Hematopoietic multipotent progenitor cell treated with erythropoietin and hydrocortisone succinate and interleukin-3 and kit ligand, for 17 days (in vitro differentiated cells): ENCODE measurements at regions not wholly inside any gene's neighbourhood (a gene's known extent, or its start where the extent isn't known, plus 50 kb on each side); places are given as distances from the start of the nearest gene placed in this dataset.
"Not testable (repeated sequence)": the region's sequence is repeated elsewhere in the genome, so short reads cannot be mapped to it uniquely, and the experiment has no call there.

Experiments
- DNase-seq: peaks from one replicate; pipeline ENCODE4 v3.0.0-alpha.2; 2015; ENCODE audit warnings: low spot score

DNA sequence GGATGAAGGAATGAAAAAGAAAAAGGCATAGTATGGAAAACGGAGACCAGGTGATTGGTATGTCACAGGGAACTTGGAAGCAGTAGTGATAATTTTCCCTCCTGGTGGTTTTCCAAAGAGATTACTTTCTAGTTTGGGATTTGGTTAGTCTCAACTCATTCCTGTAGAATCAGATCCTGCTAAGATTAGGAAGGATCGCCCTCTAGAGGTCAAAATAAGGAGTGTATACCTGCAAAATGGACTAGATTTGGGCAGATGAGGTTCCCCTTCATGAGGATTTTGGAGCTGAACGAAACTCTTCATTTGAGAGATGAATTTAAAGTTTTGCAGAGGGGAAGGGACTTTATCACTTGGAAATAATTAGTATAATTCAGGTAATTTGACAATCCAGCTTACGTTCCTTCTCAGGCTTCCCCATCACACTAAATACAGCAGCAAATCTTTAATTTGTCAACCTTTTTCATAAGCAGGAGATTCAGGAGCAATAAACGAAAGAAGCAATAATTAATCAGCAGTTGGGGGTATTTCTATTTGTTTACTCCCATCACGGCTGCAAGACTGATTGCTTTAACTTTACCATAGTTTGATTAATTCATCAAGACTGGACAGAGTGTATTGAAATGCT lies 65.2 kb downstream of the CCDC195 start:
- DNase-seq: peak; percentile 71

DNA sequence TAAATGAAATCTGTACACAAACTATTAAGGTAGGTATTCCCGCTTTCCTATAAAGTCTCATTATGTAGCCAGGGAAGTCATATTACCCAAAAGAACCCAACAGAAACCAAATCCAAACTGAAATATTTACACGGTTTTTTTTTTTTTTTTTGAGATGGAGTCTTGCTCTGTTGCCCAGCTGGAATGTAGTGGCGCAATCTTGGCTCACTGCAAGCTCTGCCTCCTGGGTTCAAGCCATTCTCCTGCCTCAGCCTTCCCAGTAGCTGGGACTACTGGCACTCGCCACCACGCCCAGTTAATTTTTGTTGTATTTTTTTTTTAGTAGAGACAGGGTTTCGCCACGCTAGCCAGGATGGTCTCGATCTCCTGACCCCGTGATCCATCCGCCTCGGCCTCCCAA lies 62.5 kb upstream of the CUL3 start:
- DNase-seq: not testable (repeated sequence)

DNA sequence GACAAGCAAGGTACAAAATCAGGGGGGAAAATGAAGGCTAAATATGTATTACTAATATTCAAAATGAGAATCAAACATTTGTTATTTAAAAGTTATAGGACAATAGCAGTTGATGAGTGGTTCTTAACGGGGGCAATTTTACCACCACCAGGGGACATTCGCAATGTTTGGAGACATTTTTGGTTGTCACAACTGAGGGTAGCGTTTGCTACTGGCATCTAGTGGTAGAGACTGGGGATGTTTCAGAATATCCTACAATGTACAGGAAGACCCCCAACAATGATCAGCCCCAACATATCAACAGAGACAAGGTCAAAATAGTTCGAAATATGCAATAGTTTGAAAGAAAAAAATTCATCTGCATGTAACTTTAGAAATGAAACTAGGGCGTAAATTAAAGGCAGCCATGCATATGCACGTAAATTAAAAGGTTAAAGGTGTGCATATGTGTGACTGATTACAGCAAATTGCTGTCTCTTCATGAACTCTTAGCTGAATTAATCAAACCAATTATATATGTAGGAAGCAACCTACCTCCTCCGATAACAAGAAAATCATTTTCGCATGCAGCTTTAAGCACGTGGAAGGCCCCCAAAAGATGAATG lies 61.2 kb upstream of the CUL3 start:
- DNase-seq: no peak

DNA sequence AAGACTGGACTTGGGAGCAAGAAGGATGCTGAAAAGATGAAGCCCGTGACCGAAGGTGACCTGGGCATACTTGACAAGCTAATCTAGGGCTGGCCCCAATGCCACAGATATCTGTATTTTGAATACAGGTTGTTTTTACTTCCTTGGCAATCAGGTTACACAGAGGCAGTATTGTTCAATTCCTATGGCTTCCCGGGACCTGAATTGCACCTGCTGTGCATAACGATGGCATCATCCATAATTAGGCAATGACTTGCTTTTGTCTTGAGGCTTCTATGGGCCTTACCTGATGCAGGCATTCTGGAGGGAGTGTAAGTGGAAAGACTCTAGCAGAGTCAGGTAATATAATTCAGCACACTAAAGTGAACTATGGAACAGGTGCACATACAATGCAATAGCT lies 60.6 kb upstream of the CUL3 start:
- DNase-seq: no peak

DNA sequence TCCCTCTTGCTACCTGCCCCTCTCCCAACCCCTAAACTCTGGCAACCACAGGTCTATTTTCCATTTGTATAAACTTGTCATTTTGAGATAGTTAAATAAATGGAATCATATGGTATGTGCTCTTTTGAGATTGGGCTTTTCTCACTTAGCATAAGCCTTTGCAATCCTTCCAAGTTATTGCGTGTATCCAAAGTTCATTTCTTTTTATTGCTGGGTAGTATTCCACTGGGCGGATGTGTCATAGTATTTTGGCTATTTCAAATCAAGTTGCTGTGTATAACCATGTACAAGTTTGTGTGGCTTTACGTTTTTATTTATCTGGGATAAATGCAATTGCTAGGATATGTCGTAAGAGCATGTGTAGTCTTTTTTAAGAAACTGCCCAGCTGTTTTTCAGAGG lies 55.5 kb upstream of the CUL3 start:
- no peak for DNase-seq

DNA sequence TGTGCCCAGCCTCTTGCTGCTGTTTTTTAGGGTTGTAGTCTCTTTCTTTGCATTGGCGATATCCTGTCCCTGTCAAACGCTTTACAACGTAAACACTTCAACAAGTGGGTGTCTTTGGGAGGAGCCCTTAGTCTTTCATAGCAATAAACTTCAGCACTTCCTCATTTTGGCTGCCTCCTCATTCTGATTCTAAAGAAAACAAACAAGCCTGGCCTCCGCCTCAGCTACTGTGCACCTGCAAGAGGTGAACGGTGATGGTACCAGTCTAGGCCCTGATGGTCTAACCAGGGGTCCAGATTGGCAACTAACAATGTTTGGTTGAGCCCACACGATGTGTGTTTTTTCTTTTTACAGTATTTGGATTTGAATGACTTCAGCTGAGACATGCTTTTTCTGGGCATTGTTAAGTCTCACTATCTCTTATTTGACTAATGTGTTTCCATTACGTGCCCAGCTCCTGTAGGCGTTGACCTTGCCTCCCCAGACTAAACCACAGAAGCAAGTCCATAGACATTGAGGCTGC lies 53.2 kb upstream of the CUL3 start:
- no peak for DNase-seq
